Kidney capillary endothelial cell (primary cell): ENCODE measurements at regions not wholly inside any gene's neighbourhood (a gene's known extent, or its start where the extent isn't known, plus 50 kb on each side); places are given as distances from the start of the nearest gene placed in this dataset.
"Not testable (repeated sequence)": the region's sequence is repeated elsewhere in the genome, so short reads cannot be mapped to it uniquely, and the experiment has no call there.

Source experiments
- DNase-seq: peaks from one replicate; pipeline ENCODE4 v3.0.0-alpha.2; 2018; ENCODE audit warnings: low spot score

DNA sequence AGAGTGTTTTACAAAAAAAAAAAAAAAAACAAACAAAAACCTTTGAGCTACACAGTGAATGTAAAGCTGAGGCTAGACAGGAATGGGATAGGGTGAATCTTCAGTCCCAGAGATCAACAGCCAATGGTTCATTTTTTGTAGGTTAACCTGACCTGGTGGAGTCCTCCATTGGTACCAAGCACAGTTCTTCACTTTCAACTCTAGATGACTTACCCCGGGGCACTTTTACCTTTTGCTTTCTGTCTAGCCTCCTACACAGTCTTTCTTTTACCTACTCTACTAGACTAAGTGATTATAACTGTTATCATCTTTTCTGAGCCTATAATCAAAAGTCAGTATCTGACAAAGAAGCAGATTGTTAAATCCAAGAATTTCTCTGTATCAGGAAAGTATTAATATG lies 50.9 kb downstream of the ANXA2R start:
- DNase-seq, result no peak

DNA sequence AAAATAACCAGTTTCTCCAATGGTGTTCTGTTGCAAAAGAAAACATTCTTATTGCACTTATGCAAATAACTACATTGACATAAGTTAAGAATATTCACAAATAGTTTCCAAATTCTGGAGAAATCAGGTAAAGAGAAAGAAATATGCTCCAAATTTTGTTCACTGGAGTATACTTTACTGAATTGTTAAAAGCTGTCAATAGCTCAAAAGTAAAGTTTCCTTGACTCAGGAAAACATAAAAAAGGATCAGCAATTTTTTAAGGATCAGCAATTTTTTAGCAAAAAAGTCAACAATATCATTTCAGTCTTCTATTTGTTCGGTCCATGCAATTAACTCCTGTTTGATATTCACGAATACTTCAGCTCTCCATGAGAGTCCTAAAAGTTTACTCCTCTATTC lies 51.6 kb downstream of the ANXA2R start:
- no peak for DNase-seq

DNA sequence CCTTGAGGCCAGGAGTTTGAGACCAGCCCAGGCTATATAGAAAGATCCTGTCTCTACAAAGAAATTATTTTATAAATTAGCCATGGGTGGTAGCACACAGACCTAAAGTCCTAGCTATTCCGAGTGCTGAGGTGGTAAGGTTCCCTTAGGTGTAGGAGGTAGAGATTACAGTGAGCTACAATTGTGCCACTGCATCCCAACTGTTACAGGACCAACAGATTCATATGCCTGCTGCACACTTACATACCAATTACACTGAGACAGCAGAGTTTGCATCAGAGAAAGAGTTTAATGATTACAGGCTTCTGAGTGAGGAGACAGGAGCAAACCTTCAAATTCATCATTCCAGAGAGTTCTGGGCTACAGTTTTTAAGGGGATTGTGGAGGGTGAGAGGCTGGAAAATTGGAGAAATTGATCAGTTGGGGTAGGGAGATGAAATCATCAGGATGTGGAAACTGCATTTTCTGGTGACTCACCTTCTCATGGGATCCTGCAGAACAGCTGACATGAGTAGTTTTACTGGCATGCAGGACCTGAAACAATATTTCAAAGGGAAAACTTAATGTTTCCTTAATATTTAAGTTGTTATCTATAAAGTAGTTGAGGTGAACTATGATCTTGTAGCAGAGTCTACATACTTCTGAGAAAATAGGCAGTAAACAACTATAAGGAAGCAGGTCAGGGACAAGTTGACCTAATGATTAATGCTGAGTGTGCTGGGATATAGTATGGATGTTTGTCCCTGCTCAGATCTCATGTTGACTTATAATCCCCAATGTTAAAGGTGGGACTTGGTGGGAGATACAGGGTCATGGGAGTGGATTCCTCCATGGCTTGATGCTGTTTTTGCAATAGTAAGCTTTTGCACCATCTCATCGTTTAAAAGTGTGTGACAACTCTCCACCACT lies 54.7 kb downstream of the ANXA2R start:
- DNase-seq, result peak; percentile 79

DNA sequence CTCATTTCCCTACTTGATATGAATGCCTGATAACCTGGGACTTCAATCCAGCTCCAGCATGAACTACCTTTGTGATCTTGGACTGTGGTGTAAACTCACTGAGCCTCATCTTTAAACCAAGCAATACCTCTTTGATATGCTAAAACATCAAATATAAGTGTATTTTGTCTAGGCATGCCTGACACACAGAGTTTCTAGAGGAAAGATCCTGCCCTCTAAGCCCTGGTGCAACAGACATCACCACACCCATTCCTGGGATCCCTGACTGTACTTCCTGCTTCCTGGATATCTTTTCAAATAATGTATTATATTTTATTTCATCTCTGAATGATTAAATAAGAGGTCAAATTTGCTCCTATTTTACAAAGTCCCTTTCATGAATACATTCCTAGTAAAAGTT lies 55.8 kb downstream of the ANXA2R start:
- DNase-seq, result peak; percentile 55

- DNase-seq, result no peak
Observed at GRCh38 chr5:42982107-42982622, 58.0 kb downstream of the ANXA2R start.

GRCh38 chr5:42981417-42982106 lies 58.6 kb downstream of the ANXA2R start:
- DNase-seq, result not testable (repeated sequence)

DNA sequence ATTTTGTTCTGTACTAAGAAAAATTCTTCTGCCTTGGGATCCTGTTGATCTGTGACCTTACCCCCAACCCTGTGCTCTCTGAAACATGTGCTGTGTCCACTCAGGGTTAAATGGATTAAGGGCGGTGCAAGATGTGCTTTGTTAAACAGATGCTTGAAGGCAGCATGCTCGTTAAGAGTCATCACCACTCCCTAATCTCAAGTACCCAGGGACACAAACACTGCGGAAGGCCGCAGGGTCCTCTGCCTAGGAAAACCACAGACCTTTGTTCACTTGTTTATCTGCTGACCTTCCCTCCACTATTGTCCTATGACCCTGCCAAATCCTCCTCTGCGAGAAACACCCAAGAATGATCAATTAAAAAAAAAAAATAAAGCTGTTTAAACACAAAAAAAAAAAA lies 59.1 kb downstream of the ANXA2R start:
- DNase-seq, result not testable (repeated sequence)

DNA sequence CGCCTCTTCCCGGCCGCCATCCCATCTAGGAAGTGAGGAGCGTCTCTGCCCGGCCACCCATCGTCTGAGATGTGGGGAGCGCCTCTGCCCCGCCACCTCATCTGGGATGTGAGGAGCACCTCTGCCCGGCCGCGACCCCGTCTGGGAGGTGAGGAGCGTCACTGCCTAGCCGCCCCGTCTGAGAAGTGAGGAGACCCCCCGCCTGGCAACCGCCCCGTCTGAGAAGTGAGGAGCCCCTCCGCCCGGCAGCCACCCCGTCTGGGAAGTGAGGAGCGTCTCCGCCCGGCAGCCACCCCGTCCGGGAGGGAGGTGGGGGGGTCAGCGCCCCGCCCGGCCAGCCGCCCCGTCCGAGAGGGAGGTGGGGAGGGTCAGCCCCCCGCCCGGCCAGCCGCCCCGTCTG lies 59.7 kb downstream of the ANXA2R start:
- not testable (repeated sequence) for DNase-seq

GRCh38 chr5:42979242-42979641 lies 60.9 kb downstream of the ANXA2R start:
- not testable (repeated sequence) for DNase-seq

DNA sequence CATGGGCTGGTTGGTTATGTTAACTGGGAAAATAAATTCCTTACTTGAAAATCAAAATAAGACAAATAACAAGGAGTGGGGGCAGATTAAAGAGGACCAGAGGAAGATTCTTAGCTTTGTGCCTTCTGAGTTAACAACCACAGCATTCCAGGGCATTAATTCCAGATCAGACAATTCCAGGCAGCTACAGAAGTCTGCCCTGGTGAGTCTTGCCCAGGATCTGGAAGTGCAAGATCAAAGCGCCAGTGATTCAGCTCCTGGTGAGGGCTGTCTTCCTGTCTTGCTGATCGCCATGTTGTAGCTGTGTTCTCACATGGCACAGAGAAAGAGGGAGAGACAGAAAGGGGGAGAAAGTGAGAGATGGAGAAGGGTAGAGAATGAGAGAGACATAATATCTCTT lies 65.6 kb downstream of the ANXA2R start:
- DNase-seq, result no peak

DNA sequence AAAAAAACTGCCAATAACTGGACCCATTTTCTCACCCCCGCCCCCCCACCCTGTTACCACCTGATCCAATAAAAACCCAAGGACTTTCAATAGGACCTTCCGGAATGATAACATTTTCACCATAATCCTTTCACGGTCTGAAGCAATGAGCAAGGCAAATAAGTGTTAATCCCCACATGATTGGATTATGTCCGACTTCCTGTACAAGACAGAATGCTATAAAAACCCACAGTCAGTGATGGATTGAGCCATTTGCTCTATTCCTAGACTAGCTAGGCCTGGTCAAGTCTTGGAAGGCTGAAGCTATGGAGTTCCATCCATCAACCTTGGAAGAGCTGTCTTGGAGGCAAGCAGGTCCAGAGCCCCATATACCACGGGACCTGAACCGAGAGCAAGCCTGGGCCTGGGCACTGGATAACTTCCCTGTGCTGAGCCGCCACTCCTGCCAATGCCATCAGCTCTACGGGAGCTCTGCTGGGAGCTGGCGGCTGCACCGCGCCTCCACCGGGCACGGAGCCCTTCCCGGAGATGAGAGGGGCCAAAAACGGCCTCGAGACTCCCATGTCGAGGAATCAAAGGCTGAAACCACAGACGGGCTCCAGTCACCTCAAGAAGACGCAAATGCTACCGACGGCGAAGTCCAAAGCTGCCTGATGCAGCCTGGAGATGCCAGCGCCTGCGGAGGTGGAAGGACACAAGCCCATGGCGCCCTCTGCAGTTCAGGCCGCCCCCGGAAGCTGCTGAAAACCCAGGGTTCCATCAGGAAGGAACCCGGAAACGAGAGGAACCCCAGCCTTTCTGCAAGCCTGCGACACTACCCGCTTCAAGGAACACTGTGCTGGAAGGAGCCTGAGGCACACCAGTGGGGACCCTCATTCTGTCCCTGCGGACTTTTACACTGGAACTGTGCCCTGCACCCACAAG lies 69.2 kb downstream of the ANXA2R start:
- DNase-seq, result no peak

- no peak for DNase-seq
Observed at GRCh38 chr5:42965934-42966333, 74.2 kb downstream of the ANXA2R start.

- no peak for DNase-seq
Observed at GRCh38 chr5:42963412-42963811, 76.7 kb downstream of the ANXA2R start.

- no peak for DNase-seq
Observed at GRCh38 chr5:42962124-42962523, 78.0 kb downstream of the ANXA2R start.

- DNase-seq, result no peak
Observed at GRCh38 chr5:42960506-42960905, 79.6 kb downstream of the ANXA2R start.

DNA sequence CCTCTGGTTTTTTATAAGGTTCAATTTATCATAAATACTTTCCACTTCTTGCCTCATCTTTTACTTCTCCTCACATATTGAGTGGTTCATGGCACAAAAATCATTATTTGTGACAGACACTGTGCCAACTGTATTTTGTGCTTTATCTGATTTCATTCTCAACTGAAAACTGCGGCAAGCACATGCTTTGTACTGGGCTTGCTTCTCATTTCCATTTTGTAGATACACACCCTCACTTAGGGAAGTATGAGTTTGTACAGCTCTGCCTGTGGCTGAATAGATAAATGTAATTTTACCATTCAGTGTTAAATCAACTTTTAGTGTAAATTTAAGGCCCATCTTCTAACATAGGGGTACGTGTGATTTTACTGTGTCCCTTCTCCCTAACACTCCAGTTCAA lies 83.6 kb downstream of the ANXA2R start:
- DNase-seq, result no peak

DNA sequence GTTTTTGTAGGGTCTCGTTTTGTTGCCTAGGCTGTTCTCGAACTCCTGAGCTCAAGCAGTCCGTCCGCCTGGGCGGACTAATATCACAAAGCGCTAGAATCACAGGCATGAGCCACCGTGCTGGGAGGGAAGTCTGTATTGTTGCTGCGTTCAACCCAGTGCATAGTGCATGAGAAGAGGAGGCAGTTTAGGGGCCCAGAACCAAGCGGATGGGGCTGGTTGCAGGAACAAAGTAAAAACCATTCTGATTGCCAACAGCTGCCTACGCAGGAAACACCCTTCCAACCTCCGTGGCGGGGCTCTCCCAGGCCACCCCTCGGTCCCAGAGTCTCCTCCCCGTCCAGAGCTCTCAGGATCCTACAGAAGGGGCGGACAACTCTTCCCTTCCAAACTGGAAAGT lies 87.1 kb downstream of the ANXA2R start:
- no peak for DNase-seq

DNA sequence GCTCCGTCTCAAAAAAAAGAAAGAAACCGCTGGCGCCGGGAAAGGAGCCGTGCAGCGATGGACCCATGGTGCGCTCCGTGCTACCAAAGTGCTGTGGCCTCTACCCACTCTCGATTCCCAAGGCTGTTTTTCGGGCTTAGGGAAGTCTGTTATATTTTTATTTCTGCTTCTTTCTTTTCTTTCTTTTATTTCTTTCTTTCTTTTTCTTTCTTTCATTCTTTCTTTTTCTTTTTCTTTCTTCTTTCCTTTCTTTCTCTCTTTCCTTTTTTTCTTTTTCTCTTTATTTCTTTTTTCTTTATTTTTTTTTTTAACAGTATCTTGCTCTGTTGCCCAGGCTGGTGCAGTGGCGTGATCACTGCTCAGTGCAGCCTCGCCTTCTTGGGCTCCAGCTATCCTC lies 87.5 kb downstream of the ANXA2R start:
- no peak for DNase-seq

DNA sequence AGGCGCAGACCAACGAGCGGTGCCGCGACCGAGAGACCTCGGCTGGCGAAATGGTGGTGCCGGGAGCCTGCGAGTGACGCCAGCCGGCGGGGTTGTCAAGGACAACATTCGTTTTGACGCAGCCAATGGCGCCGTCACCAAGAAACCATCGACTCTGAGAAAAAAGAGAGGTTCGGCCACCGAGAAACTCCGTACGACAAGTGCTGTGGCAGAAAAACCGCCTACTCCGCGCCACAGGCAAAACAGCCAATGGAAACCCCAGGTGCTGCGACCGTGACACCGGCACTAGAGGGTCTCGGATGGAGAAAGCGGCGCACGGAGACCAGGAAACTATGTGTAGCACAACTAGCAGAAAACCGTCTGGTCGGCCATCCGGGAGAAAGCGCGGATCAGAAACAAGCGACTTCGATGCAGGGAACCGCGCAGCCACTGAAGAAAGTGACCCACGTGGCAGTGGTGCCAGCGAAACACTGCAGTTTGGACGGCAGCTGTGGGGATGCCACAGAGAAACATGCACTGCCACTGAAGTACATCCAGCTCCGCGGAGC lies 88.8 kb downstream of the ANXA2R start:
- peak; percentile 55 for DNase-seq

- DNase-seq, result peak; percentile 98
Observed at GRCh38 chr5:42950456-42951292, 89.4 kb downstream of the ANXA2R start.

- DNase-seq, result no peak
Observed at GRCh38 chr5:42950116-42950455, 90.0 kb downstream of the ANXA2R start.
